Astrocyte (in vitro differentiated cells and primary cell): ENCODE measurements at regions not wholly inside any gene's neighbourhood (a gene's known extent, or its start where the extent isn't known, plus 50 kb on each side); places are given as distances from the start of the nearest gene placed in this dataset.

Experiments used
- DNase-seq: peaks from one replicate; pipeline ENCODE4 v3.0.0-alpha.2; 2010; ENCODE audit warnings: low read depth
- FAIRE-seq: peaks from 2 replicates; lab custom pipeline; 2011; peaks lifted over from hg19 to GRCh38; lab: Jason Lieb, UNC
- H2AFZ ChIP-seq: 2 replicates; pipeline ENCODE4 v1.6.0; 2012; ENCODE audit warnings: low read depth, low read length, inconsistent platforms
- H3K27ac ChIP-seq: 2 replicates; pipeline ENCODE4 v1.5.1; 2011; ENCODE audit warnings: low read depth, low read length, inconsistent platforms
- H3K27me3 ChIP-seq: 2 replicates; pipeline ENCODE4 v1.6.0; 2011; ENCODE audit warnings: low read length, inconsistent platforms; ENCODE audit not compliant: insufficient read depth
- H3K36me3 ChIP-seq: 2 replicates; pipeline ENCODE4 v1.5.1; 2011; ENCODE audit warnings: low read length, inconsistent platforms; ENCODE audit not compliant: insufficient read depth
- H3K4me1 ChIP-seq: 2 replicates; pipeline ENCODE4 v1.5.1; 2011; ENCODE audit warnings: low read length, inconsistent platforms; ENCODE audit not compliant: insufficient read depth
- H3K4me2 ChIP-seq: 2 replicates; pipeline ENCODE4 v1.6.0; 2012; ENCODE audit warnings: low read length, inconsistent platforms
- H3K4me3 ChIP-seq: 2 replicates; pipeline ENCODE4 v1.5.1; 2011; ENCODE audit warnings: low read depth, mild to moderate bottlenecking, low read length, inconsistent platforms; ENCODE audit not compliant: insufficient read depth
- H3K79me2 ChIP-seq: 2 replicates; pipeline ENCODE4 v1.6.0; 2012; ENCODE audit warnings: mild to moderate bottlenecking, low read length, inconsistent platforms; ENCODE audit not compliant: insufficient read depth
- H3K9ac ChIP-seq: 2 replicates; pipeline ENCODE4 v1.6.0; 2012; ENCODE audit warnings: mild to moderate bottlenecking, low read length, inconsistent platforms
- H3K9me3 ChIP-seq: 2 replicates; pipeline ENCODE4 v1.5.1; 2012; ENCODE audit warnings: low read depth, mild to moderate bottlenecking, low read length, inconsistent platforms; ENCODE audit not compliant: insufficient read depth
- H4K20me1 ChIP-seq: 2 replicates; pipeline ENCODE4 v1.6.0; 2012; ENCODE audit warnings: low read length, inconsistent platforms; ENCODE audit not compliant: insufficient read depth
- H3K27ac Mint-ChIP-seq: one replicate; pipeline ENCODE4 v1.8.0; 2021; ENCODE audit warnings: mild to moderate bottlenecking, mixed read lengths; ENCODE audit not compliant: unreplicated experiment
- H3K27me3 Mint-ChIP-seq: one replicate; pipeline ENCODE4 v1.8.0; 2021; ENCODE audit warnings: low read depth, mixed read lengths; ENCODE audit not compliant: unreplicated experiment
- H3K36me3 Mint-ChIP-seq: one replicate; pipeline ENCODE4 v1.8.0; 2021; ENCODE audit warnings: low read depth, mixed read lengths; ENCODE audit not compliant: unreplicated experiment
- H3K4me1 Mint-ChIP-seq: one replicate; pipeline ENCODE4 v1.8.0; 2021; ENCODE audit warnings: low read depth, mixed read lengths; ENCODE audit not compliant: unreplicated experiment
- H3K4me3 Mint-ChIP-seq: one replicate; pipeline ENCODE4 v1.8.0; 2021; ENCODE audit warnings: mild to moderate bottlenecking, moderate library complexity, mixed read lengths; ENCODE audit not compliant: unreplicated experiment
- H3K9me3 Mint-ChIP-seq: one replicate; pipeline ENCODE4 v1.8.0; 2021; ENCODE audit warnings: mild to moderate bottlenecking, mixed read lengths; ENCODE audit not compliant: unreplicated experiment
- EZH2 ChIP-seq: IDR thresholded peaks from 2 replicates; pipeline ENCODE4 v1.6.1; 2012; ENCODE audit warnings: mild to moderate bottlenecking, low read length, inconsistent platforms; ENCODE audit not compliant: insufficient read depth
- TF ChIP-seq, protein P1 (sequence below): IDR thresholded peaks from 2 replicates; pipeline ENCODE4 v1.5.1; 2011; ENCODE audit warnings: low read depth, mild to moderate bottlenecking, inconsistent platforms, low read length, moderate library complexity; ENCODE audit not compliant: insufficient read depth

DNA sequence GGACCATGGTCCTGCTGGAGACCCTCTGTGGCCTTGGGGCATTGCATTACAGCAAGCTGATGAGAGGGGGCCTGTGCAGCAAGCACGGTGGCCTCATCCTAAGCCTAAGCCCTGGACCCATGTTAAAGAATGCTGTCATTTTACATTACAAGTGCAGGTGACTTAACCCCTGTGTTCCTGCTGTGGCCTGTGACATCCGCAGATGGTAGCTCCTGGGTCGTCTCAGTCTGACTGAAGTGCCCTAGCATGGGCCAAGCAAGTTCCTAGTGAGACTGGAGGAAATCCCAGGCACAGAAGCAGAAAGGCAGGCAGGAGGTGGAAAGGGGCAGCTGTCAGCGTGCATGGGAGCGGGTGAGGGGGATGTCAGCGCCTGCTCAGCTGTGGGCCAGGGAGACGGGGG, 252.4 kb downstream of the FNDC1 start:
- Histone ChIP-seq H3K9me3 (no peaks in the 10 kb centered on the region), H3K27me3 (no peaks in the 10 kb centered on the region), H3K4me3 (no peak overlapping the region), H3K79me2 (no peaks in the 10 kb centered on the region), H4K20me1 (no peaks in the 10 kb centered on the region), H3K4me1 (peaks cover 10% of the 10 kb centered on the region), H3K9ac (no peak overlapping the region), H2AFZ (peak overlapping the region; percentile 56), H3K36me3 (no peaks in the 10 kb centered on the region), H3K27ac (peak overlapping the region; percentile 30), H3K4me2 (peak overlapping the region; percentile 67)
- peaks cover 2% of the 10 kb centered on the region for H3K9me3 Mint-ChIP-seq
- no peaks in the 10 kb centered on the region for H3K36me3 Mint-ChIP-seq
- H3K27me3 Mint-ChIP-seq, result no peaks in the 10 kb centered on the region
- H3K4me3 Mint-ChIP-seq, result no peak overlapping the region
- no peak for DNase-seq
- no peak for FAIRE-seq
- TF ChIP-seq EZH2, result no peak
- TF ChIP-seq, protein P1, sequence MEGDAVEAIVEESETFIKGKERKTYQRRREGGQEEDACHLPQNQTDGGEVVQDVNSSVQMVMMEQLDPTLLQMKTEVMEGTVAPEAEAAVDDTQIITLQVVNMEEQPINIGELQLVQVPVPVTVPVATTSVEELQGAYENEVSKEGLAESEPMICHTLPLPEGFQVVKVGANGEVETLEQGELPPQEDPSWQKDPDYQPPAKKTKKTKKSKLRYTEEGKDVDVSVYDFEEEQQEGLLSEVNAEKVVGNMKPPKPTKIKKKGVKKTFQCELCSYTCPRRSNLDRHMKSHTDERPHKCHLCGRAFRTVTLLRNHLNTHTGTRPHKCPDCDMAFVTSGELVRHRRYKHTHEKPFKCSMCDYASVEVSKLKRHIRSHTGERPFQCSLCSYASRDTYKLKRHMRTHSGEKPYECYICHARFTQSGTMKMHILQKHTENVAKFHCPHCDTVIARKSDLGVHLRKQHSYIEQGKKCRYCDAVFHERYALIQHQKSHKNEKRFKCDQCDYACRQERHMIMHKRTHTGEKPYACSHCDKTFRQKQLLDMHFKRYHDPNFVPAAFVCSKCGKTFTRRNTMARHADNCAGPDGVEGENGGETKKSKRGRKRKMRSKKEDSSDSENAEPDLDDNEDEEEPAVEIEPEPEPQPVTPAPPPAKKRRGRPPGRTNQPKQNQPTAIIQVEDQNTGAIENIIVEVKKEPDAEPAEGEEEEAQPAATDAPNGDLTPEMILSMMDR, result no peak
- peaks cover 26% of the 10 kb centered on the region for H3K4me1 Mint-ChIP-seq
- H3K27ac Mint-ChIP-seq, result peak overlapping the region; percentile 45

DNA sequence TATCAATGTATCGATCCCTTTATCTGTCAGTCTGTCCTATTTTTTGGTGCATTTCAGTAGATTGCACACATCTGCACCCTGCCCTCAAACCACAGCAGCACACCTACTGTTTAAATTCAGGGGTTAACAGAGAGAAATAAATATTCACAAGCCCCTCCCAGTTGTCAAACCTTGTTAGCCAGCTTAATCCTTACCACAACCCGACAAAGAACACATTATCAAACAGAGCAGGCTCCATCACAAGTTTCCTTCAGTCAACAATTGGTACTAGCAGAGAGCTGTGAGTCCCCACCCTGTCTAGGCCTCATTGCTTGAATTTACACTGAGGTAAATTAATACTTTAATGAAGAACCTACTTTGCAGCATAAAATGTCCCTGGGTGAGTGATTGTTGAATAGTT, 249.8 kb downstream of the FNDC1 start:
- H3K36me3 ChIP-seq, result no peaks in the 10 kb centered on the region
- H3K4me3 Mint-ChIP-seq, result no peak overlapping the region
- no peaks in the 10 kb centered on the region for H4K20me1 ChIP-seq
- no peak for TF ChIP-seq EZH2
- TF ChIP-seq, protein P1, result no peak
- peaks cover 10% of the 10 kb centered on the region for H3K4me1 ChIP-seq
- no peaks in the 10 kb centered on the region for H3K27me3 ChIP-seq
- peaks cover 12% of the 10 kb centered on the region for H3K9me3 Mint-ChIP-seq
- no peaks in the 10 kb centered on the region for H3K9me3 ChIP-seq
- no peak overlapping the region for H2AFZ ChIP-seq
- H3K9ac ChIP-seq, result no peak overlapping the region
- H3K79me2 ChIP-seq, result no peaks in the 10 kb centered on the region
- no peak overlapping the region for H3K27ac ChIP-seq
- no peaks in the 10 kb centered on the region for H3K36me3 Mint-ChIP-seq
- no peaks in the 10 kb centered on the region for H3K27me3 Mint-ChIP-seq
- H3K27ac Mint-ChIP-seq, result no peak overlapping the region
- H3K4me3 ChIP-seq, result no peak overlapping the region
- no peak overlapping the region for H3K4me2 ChIP-seq
- DNase-seq (no peak), FAIRE-seq (no peak)
- peaks cover 25% of the 10 kb centered on the region for H3K4me1 Mint-ChIP-seq

DNA sequence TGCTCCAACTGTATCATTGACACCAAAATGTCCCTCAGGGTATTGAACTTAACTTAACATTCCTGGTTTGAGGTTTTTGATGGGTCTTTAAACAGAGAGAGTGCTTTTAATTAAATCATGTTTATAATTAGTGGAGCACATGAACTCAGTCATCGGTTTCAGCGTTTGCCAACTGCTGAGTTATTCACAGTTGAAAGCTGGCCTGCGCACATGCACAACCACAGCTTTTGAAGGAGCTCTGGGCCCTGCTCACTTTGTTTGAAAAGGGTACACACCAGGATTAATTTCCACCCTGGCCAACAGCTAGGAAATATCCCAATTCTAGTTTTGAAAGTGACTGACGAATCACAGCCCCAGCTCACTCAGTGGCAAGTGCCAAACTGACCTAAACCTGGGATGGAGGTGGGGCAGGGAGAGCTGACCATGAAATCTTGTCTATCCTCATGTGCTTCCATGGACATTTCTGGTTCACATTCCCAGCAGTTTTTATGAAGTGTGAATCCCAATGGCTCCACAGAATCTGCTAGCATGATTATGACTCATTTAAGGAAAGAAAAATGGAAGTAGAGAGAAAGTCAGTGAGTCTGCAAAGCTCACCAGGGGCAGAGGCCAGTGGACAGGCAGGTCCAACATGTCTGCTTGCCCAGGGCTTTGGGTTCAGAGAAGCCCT, 247.8 kb downstream of the FNDC1 start:
- H3K4me2 ChIP-seq, result no peak overlapping the region

More for the DNA sequence above, 247.8 kb downstream of the FNDC1 start:
- Histone ChIP-seq H3K79me2 (no peaks in the 10 kb centered on the region), H3K4me1 (peaks cover 5% of the 10 kb centered on the region), H3K9me3 (no peaks in the 10 kb centered on the region), H4K20me1 (no peaks in the 10 kb centered on the region), H3K4me3 (no peak overlapping the region), H3K36me3 (no peaks in the 10 kb centered on the region), H3K9ac (no peak overlapping the region), H2AFZ (no peak overlapping the region), H3K27ac (no peak overlapping the region), H3K27me3 (no peaks in the 10 kb centered on the region)
- peaks cover 5% of the 10 kb centered on the region for H3K27me3 Mint-ChIP-seq
- H3K36me3 Mint-ChIP-seq, result no peaks in the 10 kb centered on the region
- H3K4me1 Mint-ChIP-seq, result peaks cover 14% of the 10 kb centered on the region
- no peak for DNase-seq
- H3K27ac Mint-ChIP-seq, result no peak overlapping the region
- peaks cover 15% of the 10 kb centered on the region for H3K9me3 Mint-ChIP-seq
- TF ChIP-seq, protein P1, result no peak
- TF ChIP-seq EZH2, result no peak
- H3K4me3 Mint-ChIP-seq, result no peak overlapping the region
- no peak for FAIRE-seq
